ENCODE measurements at regions not wholly inside any gene's neighbourhood (a gene's known extent, or its start where the extent isn't known, plus 50 kb on each side); places are given as distances from the start of the nearest gene placed in this dataset.

DNA sequence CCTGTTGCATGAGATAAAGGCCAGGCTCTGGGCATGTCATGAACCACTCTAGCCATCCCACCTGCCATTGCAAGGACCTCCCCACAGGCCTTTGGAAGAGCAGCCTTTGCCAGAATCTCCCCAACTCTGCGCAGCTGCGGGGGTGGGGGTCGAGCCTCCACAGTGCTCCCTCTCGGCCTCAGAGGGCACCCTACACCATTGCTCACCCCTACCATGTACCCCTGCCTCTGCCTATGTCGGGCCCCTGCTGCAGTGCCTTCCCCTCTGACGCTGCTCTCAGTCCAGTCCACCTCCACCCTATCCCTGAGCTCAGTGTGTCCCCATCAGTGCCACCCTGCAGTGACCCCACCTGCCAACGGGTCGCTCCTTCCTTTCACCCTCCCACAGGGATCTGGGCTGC is 679.7 kb upstream of the RAB6C start:
- ATAC-seq = no peak
- H3K4me1 ChIP-seq (ENCODE audit: control insufficient read depth in 2 of 2, insufficient read depth in 2 of 2, low read length in 2 of 2) = no peaks in the 10 kb centered on the region
- intact Hi-C loops (cut with micrococcal nuclease) = no loop called here
- H3K4me3 ChIP-seq (ENCODE audit: low read length) = no peak overlapping the region
- peaks cover 0 to 5% (median 2%) of the 10 kb centered on the region in 5 donors for H3K27me3 Mint-ChIP-seq
- H3K36me3 ChIP-seq (ENCODE audit: control insufficient read depth in 2 of 3, insufficient read depth in 3 of 3, low read length in 3 of 3) = no peaks in the 10 kb centered on the region
- no peaks in the 10 kb centered on the region for H3K36me3 Mint-ChIP-seq
- no peak overlapping the region for H3K27ac ChIP-seq (ENCODE audit: low read depth, low read length)
- no peak for DNase-seq
- CTCF ChIA-PET = no interaction called here
- H3K4me3 Mint-ChIP-seq = no peak overlapping the region
- no peaks in the 10 kb centered on the region for H3K27me3 ChIP-seq (ENCODE audit: control insufficient read depth in 2 of 2, insufficient read depth in 2 of 2, low read length in 2 of 2)
- POLR2A ChIA-PET = interaction anchor here (0.6 kb wide), 1 partner anchor 12 kb away, joined by 5 read pairs; no protein-coding TSS in a partner anchor
- no peak overlapping the region for H3K27ac Mint-ChIP-seq
- no peaks in the 10 kb centered on the region for H3K4me1 Mint-ChIP-seq
- H3K9me3 Mint-ChIP-seq = peaks cover 0 to 6% (median 1%) of the 10 kb centered on the region in 11 donors
- no peaks in the 10 kb centered on the region for H3K9me3 ChIP-seq (ENCODE audit: control insufficient read depth in 2 of 3, low read length in 3 of 3)

DNA sequence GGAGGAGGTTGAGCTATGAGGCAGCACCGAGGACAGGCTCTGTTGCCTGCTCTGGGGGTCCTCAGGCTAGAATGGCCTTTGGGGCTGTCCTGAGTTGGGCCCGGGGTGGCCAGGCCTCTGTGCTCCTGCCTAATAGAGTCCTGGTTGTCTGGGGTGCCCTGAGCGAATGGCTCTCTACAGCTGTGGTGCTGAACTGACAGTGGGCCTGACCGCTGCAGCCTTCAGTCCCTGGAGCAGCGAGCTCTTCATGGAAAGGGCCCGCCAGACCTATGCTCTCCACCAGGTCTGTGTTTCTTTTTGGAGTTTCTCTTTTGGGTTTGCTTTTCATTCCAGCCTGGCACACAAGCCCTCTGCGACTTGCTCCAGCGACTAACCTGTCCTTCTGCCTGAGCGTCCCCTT is 679.0 kb upstream of the RAB6C start:
- H3K9me3 ChIP-seq (ENCODE audit: control insufficient read depth in 2 of 3, low read length in 3 of 3) = no peaks in the 10 kb centered on the region
- ATAC-seq (no peak), DNase-seq (no peak)
- Mint-ChIP-seq H3K27ac (no peak overlapping the region), H3K4me3 (no peak overlapping the region), H3K4me1 (no peaks in the 10 kb centered on the region), H3K36me3 (no peaks in the 10 kb centered on the region), H3K9me3 (peaks cover 0 to 4% (median 0%) of the 10 kb centered on the region in 11 donors), H3K27me3 (peaks cover 0 to 5% (median 2%) of the 10 kb centered on the region in 5 donors)
- POLR2A ChIA-PET = no interaction called here
- H3K27me3 ChIP-seq (ENCODE audit: control insufficient read depth in 2 of 2, insufficient read depth in 2 of 2, low read length in 2 of 2) = no peaks in the 10 kb centered on the region
- CTCF ChIA-PET = no interaction called here
- no peak overlapping the region for H3K27ac ChIP-seq (ENCODE audit: low read depth, low read length)
- H3K4me3 ChIP-seq (ENCODE audit: low read length) = no peak overlapping the region
- no peaks in the 10 kb centered on the region for H3K36me3 ChIP-seq (ENCODE audit: control insufficient read depth in 2 of 3, insufficient read depth in 3 of 3, low read length in 3 of 3)
- no peaks in the 10 kb centered on the region for H3K4me1 ChIP-seq (ENCODE audit: control insufficient read depth in 2 of 2, insufficient read depth in 2 of 2, low read length in 2 of 2)
- intact Hi-C loops (cut with micrococcal nuclease) = no loop called here

- no peaks in the 10 kb centered on the region for H3K4me1 ChIP-seq (ENCODE audit: control insufficient read depth in 2 of 2, insufficient read depth in 2 of 2, low read length in 2 of 2)
- DNase-seq (no peak), ATAC-seq (no peak)
- no peaks in the 10 kb centered on the region for H3K27me3 ChIP-seq (ENCODE audit: control insufficient read depth in 2 of 2, insufficient read depth in 2 of 2, low read length in 2 of 2)
- no peaks in the 10 kb centered on the region for H3K9me3 ChIP-seq (ENCODE audit: control insufficient read depth in 2 of 3, low read length in 3 of 3)
- no peak overlapping the region for H3K4me3 Mint-ChIP-seq
- POLR2A ChIA-PET = no interaction called here
- H3K36me3 Mint-ChIP-seq = no peaks in the 10 kb centered on the region
- no peak overlapping the region for H3K27ac ChIP-seq (ENCODE audit: low read depth, low read length)
- CTCF ChIA-PET = no interaction called here
- H3K36me3 ChIP-seq (ENCODE audit: control insufficient read depth in 2 of 3, insufficient read depth in 3 of 3, low read length in 3 of 3) = no peaks in the 10 kb centered on the region
- intact Hi-C loops (cut with micrococcal nuclease) = no loop called here
- peaks cover 0 to 4% (median 0%) of the 10 kb centered on the region in 11 donors for H3K9me3 Mint-ChIP-seq
- no peak overlapping the region for H3K27ac Mint-ChIP-seq
- H3K27me3 Mint-ChIP-seq = peaks cover 0 to 5% (median 2%) of the 10 kb centered on the region in 5 donors
- H3K4me3 ChIP-seq (ENCODE audit: low read length) = no peak overlapping the region
- no peaks in the 10 kb centered on the region for H3K4me1 Mint-ChIP-seq
Measured at GRCh38 chr2:129301431-129301913, 678.0 kb upstream of the RAB6C start.

DNA sequence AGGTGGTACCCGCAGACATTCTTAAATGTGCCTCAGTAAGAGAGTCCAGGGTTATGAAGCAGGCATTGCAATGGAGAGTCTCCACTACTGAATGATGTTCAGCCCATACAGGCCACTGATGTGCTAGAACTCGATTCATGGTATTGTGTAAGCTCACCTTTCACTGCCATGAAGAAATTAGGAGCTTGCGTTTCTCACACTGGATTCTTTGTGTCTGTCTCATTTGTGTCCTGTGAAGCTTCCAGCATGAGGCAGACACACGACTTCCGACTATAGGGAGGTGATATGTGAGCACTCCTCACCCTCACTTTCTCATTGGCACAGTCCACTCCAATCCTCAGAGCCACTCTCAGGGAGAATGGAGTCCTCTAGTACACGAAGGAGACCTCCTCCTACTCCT is 677.4 kb upstream of the RAB6C start:
- peaks cover 0 to 5% (median 2%) of the 10 kb centered on the region in 5 donors for H3K27me3 Mint-ChIP-seq
- H3K36me3 ChIP-seq (ENCODE audit: control insufficient read depth in 2 of 3, insufficient read depth in 3 of 3, low read length in 3 of 3) = no peaks in the 10 kb centered on the region
- CTCF ChIA-PET = no interaction called here
- intact Hi-C loops (cut with micrococcal nuclease) = no loop called here
- peaks cover 0 to 4% (median 0%) of the 10 kb centered on the region in 11 donors for H3K9me3 Mint-ChIP-seq
- no peaks in the 10 kb centered on the region for H3K9me3 ChIP-seq (ENCODE audit: control insufficient read depth in 2 of 3, low read length in 3 of 3)
- no peaks in the 10 kb centered on the region for H3K4me1 ChIP-seq (ENCODE audit: control insufficient read depth in 2 of 2, insufficient read depth in 2 of 2, low read length in 2 of 2)
- POLR2A ChIA-PET = no interaction called here
- no peaks in the 10 kb centered on the region for H3K36me3 Mint-ChIP-seq
- H3K4me3 Mint-ChIP-seq = no peak overlapping the region
- no peaks in the 10 kb centered on the region for H3K27me3 ChIP-seq (ENCODE audit: control insufficient read depth in 2 of 2, insufficient read depth in 2 of 2, low read length in 2 of 2)
- H3K4me3 ChIP-seq (ENCODE audit: low read length) = no peak overlapping the region
- DNase-seq (no peak), ATAC-seq (no peak)
- no peak overlapping the region for H3K27ac Mint-ChIP-seq
- H3K4me1 Mint-ChIP-seq = no peaks in the 10 kb centered on the region
- H3K27ac ChIP-seq (ENCODE audit: low read depth, low read length) = no peak overlapping the region

DNA sequence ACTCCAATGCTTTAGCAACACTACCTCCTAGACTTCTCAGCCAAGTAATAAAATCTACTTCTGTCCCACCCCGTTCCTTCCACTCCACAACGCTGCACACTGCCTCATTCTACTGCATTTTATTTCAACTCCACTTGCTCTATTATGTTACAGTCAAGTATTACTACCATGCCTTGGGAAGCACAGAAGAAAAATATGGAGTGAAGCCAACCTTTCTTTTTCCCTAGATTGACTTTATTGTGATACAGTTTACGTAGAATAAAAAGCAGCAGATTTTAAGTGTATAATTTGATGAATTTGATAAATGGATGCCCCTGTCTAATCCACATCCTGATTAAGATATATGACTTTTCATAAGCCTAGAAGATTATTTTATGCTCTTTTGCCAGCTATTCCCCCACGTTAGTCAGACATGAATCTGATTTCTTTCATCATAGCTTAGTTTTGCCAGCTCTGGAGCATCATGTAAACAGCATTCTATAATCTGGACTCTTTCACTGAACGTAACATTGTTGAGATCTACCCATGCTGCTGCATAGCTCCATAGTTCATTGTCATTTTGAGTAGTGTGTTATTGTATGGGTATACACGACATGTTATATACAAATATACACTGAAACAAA is 676.8 kb upstream of the RAB6C start:
- Mint-ChIP-seq H3K9me3 (peaks cover 0 to 4% (median 0%) of the 10 kb centered on the region in 11 donors), H3K27ac (no peak overlapping the region), H3K27me3 (peaks cover 0 to 5% (median 2%) of the 10 kb centered on the region in 5 donors), H3K4me1 (no peaks in the 10 kb centered on the region), H3K36me3 (no peaks in the 10 kb centered on the region), H3K4me3 (no peak overlapping the region)
- H3K9me3 ChIP-seq (ENCODE audit: control insufficient read depth in 2 of 3, low read length in 3 of 3) = no peaks in the 10 kb centered on the region
- intact Hi-C loops (cut with micrococcal nuclease) = no loop called here
- no peak overlapping the region for H3K4me3 ChIP-seq (ENCODE audit: low read length)
- no peaks in the 10 kb centered on the region for H3K36me3 ChIP-seq (ENCODE audit: control insufficient read depth in 2 of 3, insufficient read depth in 3 of 3, low read length in 3 of 3)
- H3K4me1 ChIP-seq (ENCODE audit: control insufficient read depth in 2 of 2, insufficient read depth in 2 of 2, low read length in 2 of 2) = no peaks in the 10 kb centered on the region
- no peak for DNase-seq
- no peak overlapping the region for H3K27ac ChIP-seq (ENCODE audit: low read depth, low read length)
- CTCF ChIA-PET = no interaction called here
- ATAC-seq = no peak
- POLR2A ChIA-PET = no interaction called here
- no peaks in the 10 kb centered on the region for H3K27me3 ChIP-seq (ENCODE audit: control insufficient read depth in 2 of 2, insufficient read depth in 2 of 2, low read length in 2 of 2)

DNA sequence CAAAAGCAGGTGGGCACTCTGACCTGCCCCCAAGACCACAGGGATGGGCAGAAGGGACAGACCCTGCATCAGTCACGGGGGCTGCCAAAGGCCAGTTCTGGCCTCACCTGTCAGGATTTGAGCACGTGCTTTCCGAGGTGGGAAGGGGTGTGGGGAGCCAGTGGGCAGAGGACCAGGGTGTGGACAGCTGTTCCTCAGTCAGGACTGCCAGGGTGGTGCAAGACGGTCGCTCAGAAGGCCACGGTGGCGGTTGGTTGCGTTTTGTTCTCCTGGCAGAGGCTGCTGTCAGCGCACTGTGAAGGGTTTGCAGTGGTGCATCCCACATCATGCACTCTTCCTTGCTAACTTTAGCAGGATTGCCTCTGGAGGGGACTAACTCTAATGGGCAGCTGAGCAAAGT is 665.3 kb upstream of the RAB6C start:
- H3K9me3 ChIP-seq (ENCODE audit: control insufficient read depth in 2 of 3, low read length in 3 of 3) = no peaks in the 10 kb centered on the region
- ATAC-seq (no peak), DNase-seq (no peak)
- CTCF ChIA-PET = no interaction called here
- H3K4me3 ChIP-seq (ENCODE audit: low read length) = no peak overlapping the region
- no peaks in the 10 kb centered on the region for H3K36me3 ChIP-seq (ENCODE audit: control insufficient read depth in 2 of 3, insufficient read depth in 3 of 3, low read length in 3 of 3)
- intact Hi-C loops (cut with micrococcal nuclease) = no loop called here
- no peaks in the 10 kb centered on the region for H3K4me1 Mint-ChIP-seq
- peaks cover 0 to 6% (median 0%) of the 10 kb centered on the region in 11 donors for H3K9me3 Mint-ChIP-seq
- H3K27me3 ChIP-seq (ENCODE audit: control insufficient read depth in 2 of 2, insufficient read depth in 2 of 2, low read length in 2 of 2) = no peaks in the 10 kb centered on the region
- H3K36me3 Mint-ChIP-seq = no peaks in the 10 kb centered on the region
- H3K27me3 Mint-ChIP-seq = no peaks in the 10 kb centered on the region
- no peak overlapping the region for H3K4me3 Mint-ChIP-seq
- no peak overlapping the region for H3K27ac ChIP-seq (ENCODE audit: low read depth, low read length)
- POLR2A ChIA-PET = no interaction called here
- no peaks in the 10 kb centered on the region for H3K4me1 ChIP-seq (ENCODE audit: control insufficient read depth in 2 of 2, insufficient read depth in 2 of 2, low read length in 2 of 2)
- no peak overlapping the region for H3K27ac Mint-ChIP-seq

DNA sequence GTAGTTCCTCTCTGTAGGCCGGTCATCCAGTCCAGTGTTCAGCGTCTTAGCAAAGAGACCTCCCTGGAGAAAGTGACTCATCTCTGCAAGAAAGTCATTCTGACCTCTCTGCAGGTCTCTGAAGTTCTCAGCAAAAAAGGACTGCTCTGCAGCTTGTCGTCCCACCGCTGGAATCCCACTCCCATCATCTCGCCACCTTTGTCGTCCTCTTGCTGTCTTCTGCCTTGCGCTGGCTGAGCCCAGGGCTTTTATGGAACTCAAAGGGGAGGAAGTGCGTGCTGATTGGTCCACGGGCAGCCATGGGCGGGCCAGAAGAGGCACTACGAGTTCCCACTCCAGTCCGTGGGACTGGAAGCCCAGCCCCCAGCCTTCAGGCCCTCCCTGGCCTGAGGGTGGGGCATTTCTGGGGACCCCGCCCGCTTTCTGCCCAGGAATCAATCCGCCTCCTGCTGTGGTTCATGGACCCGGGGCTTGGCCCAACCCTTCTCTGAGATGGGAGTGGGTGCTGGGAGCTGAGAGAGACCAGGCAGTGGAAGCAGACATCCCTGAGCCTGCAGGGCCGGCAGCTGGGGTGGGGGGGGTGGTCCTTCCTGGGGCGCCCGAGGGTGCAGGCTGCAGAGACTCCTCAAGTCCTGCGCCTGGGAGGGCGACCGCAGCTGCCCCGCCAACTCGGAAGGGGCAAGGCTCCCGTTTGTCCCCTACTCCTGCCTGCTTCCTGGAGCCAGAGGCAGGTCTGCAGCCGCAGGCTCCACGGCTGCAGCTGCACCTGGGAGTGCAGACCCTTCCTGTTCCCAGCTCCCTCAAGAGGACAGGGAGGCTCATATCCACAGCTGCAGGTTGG is 660.7 kb upstream of the RAB6C start:
- DNase-seq (no peak), ATAC-seq (no peak)
- no peak overlapping the region for H3K4me3 ChIP-seq (ENCODE audit: low read length)
- Mint-ChIP-seq H3K4me1 (no peaks in the 10 kb centered on the region), H3K36me3 (no peaks in the 10 kb centered on the region), H3K9me3 (peaks cover 0 to 6% (median 0%) of the 10 kb centered on the region in 11 donors), H3K27me3 (no peaks in the 10 kb centered on the region), H3K4me3 (no peak overlapping the region), H3K27ac (no peak overlapping the region)
- H3K36me3 ChIP-seq (ENCODE audit: control insufficient read depth in 2 of 3, insufficient read depth in 3 of 3, low read length in 3 of 3) = no peaks in the 10 kb centered on the region
- no peak overlapping the region for H3K27ac ChIP-seq (ENCODE audit: low read depth, low read length)
- no peaks in the 10 kb centered on the region for H3K27me3 ChIP-seq (ENCODE audit: control insufficient read depth in 2 of 2, insufficient read depth in 2 of 2, low read length in 2 of 2)
- no peaks in the 10 kb centered on the region for H3K9me3 ChIP-seq (ENCODE audit: control insufficient read depth in 2 of 3, low read length in 3 of 3)
- ChIA-PET CTCF (no interaction called here), POLR2A (no interaction called here)
- H3K4me1 ChIP-seq (ENCODE audit: control insufficient read depth in 2 of 2, insufficient read depth in 2 of 2, low read length in 2 of 2) = no peaks in the 10 kb centered on the region
- intact Hi-C loops (cut with micrococcal nuclease) = no loop called here

All from naive thymus-derived CD4-positive, alpha-beta T cell (primary cell).